Chondrocyte (in vitro differentiated cells): ENCODE measurements at regions not wholly inside any gene's neighbourhood (a gene's known extent, or its start where the extent isn't known, plus 50 kb on each side); places are given as distances from the start of the nearest gene placed in this dataset.

Experiments used
- DNase-seq: peaks from one replicate; pipeline ENCODE4 v3.0.0; 2021; ENCODE audit warnings: mixed read lengths, low spot score
- H3K27ac Mint-ChIP-seq: one replicate; pipeline ENCODE4 v1.8.0; 2021; ENCODE audit warnings: mild to moderate bottlenecking, moderate library complexity, mixed read lengths; ENCODE audit not compliant: unreplicated experiment
- H3K27me3 Mint-ChIP-seq: 2 replicates; pipeline ENCODE4 v1.8.0; 2021; ENCODE audit warnings: low read depth, mixed read lengths
- H3K36me3 Mint-ChIP-seq: 2 replicates; pipeline ENCODE4 v1.8.0; 2021; ENCODE audit warnings: low read depth, mixed read lengths
- H3K4me1 Mint-ChIP-seq: 2 replicates; pipeline ENCODE4 v1.8.0; 2021; ENCODE audit warnings: low read depth, mild to moderate bottlenecking, mixed read lengths
- H3K4me3 Mint-ChIP-seq: one replicate; pipeline ENCODE4 v1.8.0; 2021; ENCODE audit warnings: mild to moderate bottlenecking, moderate library complexity, mixed read lengths; ENCODE audit not compliant: unreplicated experiment
- H3K9me3 Mint-ChIP-seq: 2 replicates; pipeline ENCODE4 v1.8.0; 2021; ENCODE audit warnings: low read depth, mixed read lengths
- TF ChIP-seq, protein P1 (sequence below): fragments of 200-600 bp; sonication (generic); IDR thresholded peaks from 2 replicates; pipeline ENCODE4 v1.5.0; 2021; ENCODE audit warnings: antibody characterized with exemption, mild to moderate bottlenecking, moderate library complexity

DNA sequence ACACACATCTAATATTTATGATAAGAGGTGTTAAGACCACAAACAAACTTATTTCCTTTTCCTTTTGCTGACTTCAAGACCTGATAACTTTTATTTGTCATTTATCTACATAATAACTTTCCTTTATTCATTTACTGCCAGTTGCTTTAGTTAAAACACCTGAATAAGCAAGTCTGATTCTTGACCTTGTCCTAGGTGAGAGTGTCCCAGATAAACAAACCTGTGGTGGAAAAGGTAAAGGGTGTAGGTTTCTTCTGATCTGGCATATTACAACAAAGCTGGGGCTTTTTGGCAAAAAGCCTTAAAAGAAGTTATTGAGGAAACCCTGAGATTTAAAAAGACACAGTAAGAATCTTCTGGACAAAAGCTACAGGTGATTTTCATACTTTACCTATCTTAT is 191.5 kb downstream of the ZBBX start:
- H3K36me3 Mint-ChIP-seq = no peaks in the 10 kb centered on the region
- no peak for DNase-seq
- TF ChIP-seq, protein P1, sequence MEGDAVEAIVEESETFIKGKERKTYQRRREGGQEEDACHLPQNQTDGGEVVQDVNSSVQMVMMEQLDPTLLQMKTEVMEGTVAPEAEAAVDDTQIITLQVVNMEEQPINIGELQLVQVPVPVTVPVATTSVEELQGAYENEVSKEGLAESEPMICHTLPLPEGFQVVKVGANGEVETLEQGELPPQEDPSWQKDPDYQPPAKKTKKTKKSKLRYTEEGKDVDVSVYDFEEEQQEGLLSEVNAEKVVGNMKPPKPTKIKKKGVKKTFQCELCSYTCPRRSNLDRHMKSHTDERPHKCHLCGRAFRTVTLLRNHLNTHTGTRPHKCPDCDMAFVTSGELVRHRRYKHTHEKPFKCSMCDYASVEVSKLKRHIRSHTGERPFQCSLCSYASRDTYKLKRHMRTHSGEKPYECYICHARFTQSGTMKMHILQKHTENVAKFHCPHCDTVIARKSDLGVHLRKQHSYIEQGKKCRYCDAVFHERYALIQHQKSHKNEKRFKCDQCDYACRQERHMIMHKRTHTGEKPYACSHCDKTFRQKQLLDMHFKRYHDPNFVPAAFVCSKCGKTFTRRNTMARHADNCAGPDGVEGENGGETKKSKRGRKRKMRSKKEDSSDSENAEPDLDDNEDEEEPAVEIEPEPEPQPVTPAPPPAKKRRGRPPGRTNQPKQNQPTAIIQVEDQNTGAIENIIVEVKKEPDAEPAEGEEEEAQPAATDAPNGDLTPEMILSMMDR = no peak
- peaks cover 2% of the 10 kb centered on the region for H3K27me3 Mint-ChIP-seq
- H3K9me3 Mint-ChIP-seq = peaks cover 7% of the 10 kb centered on the region
- H3K4me3 Mint-ChIP-seq = no peak overlapping the region
- H3K27ac Mint-ChIP-seq = no peak overlapping the region
- no peaks in the 10 kb centered on the region for H3K4me1 Mint-ChIP-seq

DNA sequence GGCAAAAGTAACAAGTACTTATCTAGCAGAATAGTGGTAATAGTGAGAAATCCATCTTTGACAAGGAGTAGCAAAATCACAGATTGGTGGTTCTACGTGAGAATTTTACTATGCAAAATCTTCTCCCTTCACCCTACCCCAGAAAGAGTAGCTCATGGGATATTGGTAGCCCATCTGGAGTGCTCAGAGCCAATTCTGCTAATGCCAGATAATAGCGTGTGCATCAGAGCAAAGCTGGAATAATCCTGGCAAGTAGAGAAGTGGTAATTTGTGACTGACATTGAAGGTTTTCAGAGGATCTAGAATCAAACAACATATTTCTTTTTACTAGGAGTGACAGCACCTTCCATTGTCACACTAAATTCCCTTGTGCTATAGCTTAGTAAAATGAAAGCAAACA is 192.9 kb downstream of the ZBBX start:
- Mint-ChIP-seq H3K27ac (no peak overlapping the region), H3K4me1 (no peaks in the 10 kb centered on the region), H3K4me3 (no peak overlapping the region), H3K36me3 (no peaks in the 10 kb centered on the region), H3K27me3 (peaks cover 4% of the 10 kb centered on the region), H3K9me3 (peaks cover 4% of the 10 kb centered on the region)
- no peak for DNase-seq
- TF ChIP-seq, protein P1 = no peak

DNA sequence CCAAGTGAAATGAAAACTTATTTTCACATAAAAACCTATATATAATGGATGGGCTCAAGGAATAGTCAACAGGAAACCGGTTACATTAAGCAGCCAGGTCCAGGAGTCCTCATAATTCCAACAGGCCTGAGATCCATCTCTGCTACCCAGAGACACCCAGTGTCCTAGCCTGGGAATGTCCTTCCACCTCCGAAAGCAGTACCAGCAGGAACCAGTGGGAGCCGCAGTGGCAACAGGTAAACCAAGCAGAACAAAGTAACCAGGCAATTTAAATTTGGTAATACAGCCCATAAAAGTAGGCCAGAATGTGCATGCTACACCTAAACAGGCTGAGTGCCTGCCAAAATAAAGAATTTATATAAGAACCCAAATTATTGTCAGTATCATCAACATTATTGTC is 195.6 kb downstream of the ZBBX start:
- no peak overlapping the region for H3K4me3 Mint-ChIP-seq

DNA sequence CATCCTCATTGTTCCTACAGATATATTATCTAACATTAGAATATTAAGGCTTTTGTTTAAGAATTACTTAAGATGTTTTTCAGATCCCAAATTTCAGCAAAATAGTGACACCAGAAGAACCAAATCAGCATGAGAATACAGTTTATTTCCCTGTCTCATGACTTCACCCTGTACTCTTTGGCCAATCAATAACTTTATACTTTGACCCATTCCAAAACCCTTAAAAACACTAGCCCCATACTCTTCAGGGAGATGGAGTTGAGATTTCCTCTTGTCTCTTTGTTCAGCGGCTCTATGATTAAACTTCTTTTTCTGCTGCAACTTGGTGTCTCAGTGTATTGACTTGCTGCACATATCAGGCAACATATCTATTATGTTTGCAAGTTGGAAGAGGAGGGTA is 207.7 kb downstream of the ZBBX start:
- DNase-seq = no peak
- Mint-ChIP-seq H3K4me1 (no peaks in the 10 kb centered on the region), H3K4me3 (no peak overlapping the region), H3K9me3 (peaks cover 16% of the 10 kb centered on the region), H3K27me3 (no peaks in the 10 kb centered on the region), H3K36me3 (no peaks in the 10 kb centered on the region), H3K27ac (no peak overlapping the region)
- TF ChIP-seq, protein P1 = no peak

More for the DNA sequence above, 195.6 kb downstream of the ZBBX start:
- H3K27ac Mint-ChIP-seq = no peak overlapping the region
- no peak for DNase-seq
- H3K4me1 Mint-ChIP-seq = no peaks in the 10 kb centered on the region
- no peaks in the 10 kb centered on the region for H3K9me3 Mint-ChIP-seq
- H3K27me3 Mint-ChIP-seq = peaks cover 4% of the 10 kb centered on the region
- no peaks in the 10 kb centered on the region for H3K36me3 Mint-ChIP-seq
- TF ChIP-seq, protein P1 = no peak

DNA sequence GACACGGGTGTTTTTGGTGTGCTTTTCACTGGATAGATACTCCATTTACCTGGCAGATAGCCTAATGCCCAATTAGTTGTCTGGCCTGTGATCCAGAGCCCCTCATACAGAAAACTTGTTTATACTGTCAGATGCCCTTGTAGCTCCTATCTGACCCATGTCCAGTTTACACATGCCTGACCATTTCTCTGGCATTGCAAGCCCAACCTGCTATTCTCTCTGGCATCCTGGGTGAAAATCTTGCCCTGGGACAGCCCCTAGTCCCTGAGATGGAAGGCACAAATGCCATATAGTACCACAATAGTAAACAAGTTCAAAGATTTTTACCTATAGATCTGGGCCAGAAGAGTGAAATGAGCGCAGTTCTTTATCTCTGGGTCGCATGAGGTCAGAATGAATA is 212.6 kb downstream of the ZBBX start:
- TF ChIP-seq, protein P1 = no peak

More for the DNA sequence above, 212.6 kb downstream of the ZBBX start:
- no peak for DNase-seq
- no peak overlapping the region for H3K4me3 Mint-ChIP-seq
- no peaks in the 10 kb centered on the region for H3K4me1 Mint-ChIP-seq
- H3K36me3 Mint-ChIP-seq = no peaks in the 10 kb centered on the region
- H3K9me3 Mint-ChIP-seq = no peaks in the 10 kb centered on the region
- H3K27ac Mint-ChIP-seq = no peak overlapping the region
- H3K27me3 Mint-ChIP-seq = peaks cover 1% of the 10 kb centered on the region
